Colonic mucosa (tissue), 4 donors: ENCODE measurements at regions not wholly inside any gene's neighbourhood (a gene's known extent, or its start where the extent isn't known, plus 50 kb on each side); places are given as distances from the start of the nearest gene placed in this dataset.

Experiments
- DNase-seq: peaks from one replicate; pipeline ENCODE4 v3.0.0-alpha.2; 2020
- H3K27ac ChIP-seq: fragments of 200-600 bp; one replicate; pipeline ENCODE4 v1.8.0; 2021
- H3K27me3 ChIP-seq: fragments of 200-600 bp; one replicate; pipeline ENCODE4 v1.8.0; 2021
- H3K36me3 ChIP-seq: fragments of 200-600 bp; one replicate; pipeline ENCODE4 v1.8.0; 2021
- H3K4me1 ChIP-seq: fragments of 200-600 bp; one replicate; pipeline ENCODE4 v1.8.0; 2021; ENCODE audit warnings: mild to moderate bottlenecking
- H3K4me3 ChIP-seq: fragments of 200-600 bp; one replicate; pipeline ENCODE4 v1.8.0; 2021
- H3K9ac ChIP-seq, 2 donors: one replicate each; pipeline ENCODE4 v1.7.0; 2013; ENCODE audit warnings: control low read depth in 2 of 2, low read depth in 2 of 2, low read length in 2 of 2
- H3K9me3 ChIP-seq: fragments of 200-600 bp; one replicate; pipeline ENCODE4 v1.8.0; 2021
- CTCF ChIP-seq: fragments of 200-600 bp; IDR thresholded peaks from one replicate; pipeline ENCODE4 v1.8.0; 2022; ENCODE audit warnings: antibody characterized with exemption, mild to moderate bottlenecking
- intact Hi-C: fragments of 100-400 bp; cut with DNase I; formaldehyde crosslinking; loops from one replicate; pipeline ENCODE4 v1.14.1; 2022
- donor health status: healthy.
- donor health status: DM: no; HTN: no; CAD: no.
- donor health status: DM: no; HTN: no; CAD: no.

GRCh38 chrX:13518126-13518525 lies 51.3 kb upstream of the EGFL6 start:
- Histone ChIP-seq H3K9ac (no peak overlapping the region), H3K27ac (no peak overlapping the region), H3K4me1 (no peaks in the 10 kb centered on the region), H3K27me3 (no peaks in the 10 kb centered on the region), H3K9me3 (no peaks in the 10 kb centered on the region), H3K4me3 (no peak overlapping the region), H3K36me3 (no peaks in the 10 kb centered on the region)
- no peak for TF ChIP-seq CTCF
- no peak for DNase-seq
- intact Hi-C loops, result loop anchor here (10.0 kb wide), 1 partner anchor 237 kb away; no protein-coding TSS in a partner anchor

GRCh38 chrX:13515211-13515930 lies 54.0 kb upstream of the EGFL6 start:
- DNase-seq, result no peak
- no peak overlapping the region for H3K4me3 ChIP-seq
- H3K4me1 ChIP-seq, result no peaks in the 10 kb centered on the region
- H3K36me3 ChIP-seq, result no peaks in the 10 kb centered on the region
- H3K9me3 ChIP-seq, result no peaks in the 10 kb centered on the region
- intact Hi-C loops, result loop anchor here (10.0 kb wide), 1 partner anchor 239 kb away; no protein-coding TSS in a partner anchor
- H3K27me3 ChIP-seq, result no peaks in the 10 kb centered on the region
- no peak for TF ChIP-seq CTCF
- no peak overlapping the region for H3K27ac ChIP-seq
- H3K9ac ChIP-seq, result no peak overlapping the region

GRCh38 chrX:13511944-13512330 lies 57.5 kb upstream of the EGFL6 start:
- H3K27ac ChIP-seq, result no peak overlapping the region
- H3K36me3 ChIP-seq, result no peaks in the 10 kb centered on the region
- no peak overlapping the region for H3K9ac ChIP-seq
- intact Hi-C loops, result loop anchor here (10.0 kb wide), 1 partner anchor 243 kb away; no protein-coding TSS in a partner anchor
- TF ChIP-seq CTCF, result no peak
- H3K27me3 ChIP-seq, result no peaks in the 10 kb centered on the region
- no peak for DNase-seq
- H3K9me3 ChIP-seq, result no peaks in the 10 kb centered on the region
- H3K4me3 ChIP-seq, result no peak overlapping the region
- no peaks in the 10 kb centered on the region for H3K4me1 ChIP-seq

GRCh38 chrX:13511241-13511943 lies 58.0 kb upstream of the EGFL6 start:
- Histone ChIP-seq H3K27ac (no peak overlapping the region), H3K9ac (no peak overlapping the region), H3K9me3 (no peaks in the 10 kb centered on the region), H3K4me1 (no peaks in the 10 kb centered on the region), H3K27me3 (no peaks in the 10 kb centered on the region), H3K36me3 (no peaks in the 10 kb centered on the region), H3K4me3 (no peak overlapping the region)
- DNase-seq, result no peak
- intact Hi-C loops, result loop anchor here (10.0 kb wide), 1 partner anchor 243 kb away; no protein-coding TSS in a partner anchor
- TF ChIP-seq CTCF, result no peak

GRCh38 chrX:13507893-13508292 lies 61.5 kb upstream of the EGFL6 start:
- no peak for DNase-seq
- intact Hi-C loops, result loop anchor here (2.0 to 10.0 kb wide), 3 partner anchors 141 to 1637 kb away; no protein-coding TSS in a partner anchor
- Histone ChIP-seq H3K36me3 (no peaks in the 10 kb centered on the region), H3K9me3 (no peaks in the 10 kb centered on the region), H3K4me3 (no peak overlapping the region), H3K4me1 (no peaks in the 10 kb centered on the region), H3K27ac (no peak overlapping the region), H3K27me3 (no peaks in the 10 kb centered on the region), H3K9ac (no peak overlapping the region)
- TF ChIP-seq CTCF, result no peak
